ENCODE measurements at regions not wholly inside any gene's neighbourhood (a gene's known extent, or its start where the extent isn't known, plus 50 kb on each side); places are given as distances from the start of the nearest gene placed in this dataset.

DNA sequence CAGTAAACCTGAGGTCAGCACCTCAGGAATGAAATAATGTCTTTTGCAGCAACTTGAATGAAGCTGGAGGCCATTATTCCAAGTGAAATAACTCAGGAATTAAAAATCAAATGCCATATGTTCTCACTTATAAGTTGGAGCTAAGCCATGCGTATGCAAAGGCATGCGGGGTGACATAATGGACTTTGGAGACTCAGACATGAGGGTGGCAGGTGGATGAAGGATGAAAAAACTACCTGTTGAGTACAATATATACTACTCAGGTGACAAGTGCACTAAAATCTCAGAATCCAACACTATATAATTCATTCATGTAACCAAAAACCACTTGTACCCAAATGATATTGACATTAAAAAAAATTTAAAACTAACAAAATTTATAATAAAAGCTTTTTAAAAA lies 1416.9 kb downstream of the UQCRFS1 start:
- no peak overlapping the region for H3K9ac ChIP-seq (replicated peaks; ENCODE audit: extremely low read depth, insufficient read depth, low read length)
- H3K9me3 ChIP-seq (replicated peaks; ENCODE audit: control insufficient read depth, insufficient read depth, low read length), result no peaks in the 10 kb centered on the region
- H3K9me1 ChIP-seq (replicated peaks; ENCODE audit: control insufficient read depth, extremely low read depth, insufficient read depth, low read length), result no peaks in the 10 kb centered on the region
- H3K27me3 ChIP-seq (ENCODE audit: control insufficient read depth in 2 of 2, insufficient read depth in 2 of 2, low read length in 2 of 2), result no peaks in the 10 kb centered on the region
- no peak for TF ChIP-seq JUN (IDR thresholded peaks at IDR 0.05; ENCODE audit: borderline replicate concordance, insufficient read depth, insufficient read length, low read depth)
- no peak for TF ChIP-seq POLR2A (IDR thresholded peaks at IDR 0.05; ENCODE audit: low read depth, low read length)
- TF ChIP-seq CTCF (IDR thresholded peaks at IDR 0.05; ENCODE audit: extremely low read depth in 1 of 2, insufficient read depth in 1 of 2, low read depth in 1 of 2, low read length in 2 of 2), result no peak
- no peak for TF ChIP-seq FOS (IDR thresholded peaks at IDR 0.05; ENCODE audit: borderline replicate concordance, insufficient read depth, low read length)
- TF ChIP-seq, protein P1, sequence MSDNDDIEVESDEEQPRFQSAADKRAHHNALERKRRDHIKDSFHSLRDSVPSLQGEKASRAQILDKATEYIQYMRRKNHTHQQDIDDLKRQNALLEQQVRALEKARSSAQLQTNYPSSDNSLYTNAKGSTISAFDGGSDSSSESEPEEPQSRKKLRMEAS (IDR thresholded peaks at IDR 0.05; ENCODE audit: insufficient read depth, insufficient read length), result no peak
- no peak for TF ChIP-seq POLR2AphosphoS5 (IDR thresholded peaks at IDR 0.05; ENCODE audit: insufficient read depth, low read depth, low read length)
- no peak for TF ChIP-seq EZH2 (IDR thresholded peaks at IDR 0.05; ENCODE audit: borderline replicate concordance, low read depth, low read length, severe bottlenecking)
- no peaks in the 10 kb centered on the region for H3K36me3 ChIP-seq (ENCODE audit: control insufficient read depth in 2 of 2, extremely low read depth in 1 of 2, insufficient read depth in 2 of 2, low read length in 2 of 2)
- ChIA-PET POLR2A (no interaction called here), CTCF (no interaction called here)
- H3K79me2 ChIP-seq (ENCODE audit: control insufficient read depth, insufficient read depth, low read length), result peaks cover 36% of the 10 kb centered on the region
- dilution Hi-C loops (cut with MboI; ENCODE audit: extremely low pct_ligation_motif_present, low sequenced_read_pairs) (no loop called here), intact Hi-C loops (cut with micrococcal nuclease) (no loop called here)
- BruUV-seq (replicated peaks), result no TSS peak
- FAIRE-seq (no peak), DNase-seq (ENCODE audit: low read depth, low spot score) (no peak)
- H3K27ac ChIP-seq (ENCODE audit: insufficient read depth, low read depth, low read length), result no peak overlapping the region
- no peaks in the 10 kb centered on the region for H4K20me1 ChIP-seq (replicated peaks; ENCODE audit: control insufficient read depth, extremely low read depth, insufficient read depth, low read length)
- no peak overlapping the region for H2AFZ ChIP-seq (ENCODE audit: low read depth, low read length)
- no peak overlapping the region for H3K4me3 ChIP-seq (replicated peaks in 1 of 3; ENCODE audit: insufficient read depth in 1 of 3, low read depth in 1 of 3, low read length in 3 of 3)
- peaks cover 5% of the 10 kb centered on the region for H3K4me1 ChIP-seq (ENCODE audit: control insufficient read depth, extremely low read depth, insufficient read depth, low read length)
- no peak overlapping the region for H3K4me2 ChIP-seq (ENCODE audit: insufficient read depth, low read length)

Measured in endothelial cell of umbilical vein (primary cell).